MM.1S (cell line): ENCODE measurements at regions not wholly inside any gene's neighbourhood (a gene's known extent, or its start where the extent isn't known, plus 50 kb on each side); places are given as distances from the start of the nearest gene placed in this dataset.

Experiments
- CTCF ChIP-seq: fragments of 300-600 bp; sonication (generic); IDR thresholded peaks from 2 replicates; pipeline ENCODE4 v1.5.1; 2016; ENCODE audit warnings: antibody characterized with exemption, low read length, mixed read lengths
- EZH2phosphoT487 ChIP-seq: fragments of 300-600 bp; sonication (generic); IDR thresholded peaks from 2 replicates; pipeline ENCODE4 v1.6.1; 2018; ENCODE audit warnings: antibody characterized with exemption, low read length

- TF ChIP-seq EZH2phosphoT487 (no peak), CTCF (no peak)
Measured at GRCh38 chrX:139206914-139207313, 323.6 kb upstream of the F9 start.
